ENCODE measurements at regions not wholly inside any gene's neighbourhood (a gene's known extent, or its start where the extent isn't known, plus 50 kb on each side); places are given as distances from the start of the nearest gene placed in this dataset.

DNA sequence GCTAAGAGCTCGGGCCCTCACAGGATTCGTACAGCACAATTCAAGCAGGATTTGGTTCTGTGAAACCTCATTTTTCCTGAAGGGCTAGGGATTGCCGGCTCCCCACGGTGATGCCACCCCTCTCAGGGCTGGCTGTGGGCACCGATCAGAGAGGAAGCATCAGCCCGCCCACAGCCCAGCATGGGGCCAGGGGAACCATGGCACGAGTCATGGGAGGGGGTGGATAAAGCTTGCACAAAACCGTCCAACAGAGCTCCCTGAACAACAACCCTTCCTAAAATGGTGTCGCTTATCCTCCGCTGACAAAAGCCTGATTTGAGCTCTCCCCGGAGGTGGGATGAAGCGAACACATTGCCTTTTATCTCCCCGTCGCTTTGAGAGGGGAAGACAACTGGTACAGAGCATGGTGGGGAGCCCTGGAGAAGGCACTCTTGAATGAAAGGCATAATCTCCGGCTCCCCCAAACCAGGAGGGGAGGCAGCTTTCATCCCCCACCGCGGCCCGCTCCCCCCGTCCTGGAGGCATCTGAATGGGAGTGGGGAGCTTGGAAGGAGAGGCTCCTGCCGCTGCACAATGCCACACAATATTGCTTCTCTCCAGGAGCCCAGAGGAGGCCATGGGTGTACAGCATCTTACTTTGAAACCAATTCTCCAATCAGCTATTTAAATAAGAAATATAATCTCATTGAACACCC lies 144.0 kb downstream of the RPS24 start:
- no peak for TF ChIP-seq CTCF (IDR thresholded peaks at IDR 0.05; ENCODE audit: borderline replicate concordance, control extremely low read depth, extremely low read depth, insufficient read depth, missing control alignments)
- in situ Hi-C loops (cut with MboI; ENCODE audit: low sequenced_read_pairs, unreplicated experiment), result no loop called here
- DNase-seq (ENCODE audit: low spot score), result no peak

- in situ Hi-C loops (cut with MboI; ENCODE audit: low sequenced_read_pairs, unreplicated experiment), result no loop called here
- no peak for TF ChIP-seq CTCF (IDR thresholded peaks at IDR 0.05; ENCODE audit: borderline replicate concordance, control extremely low read depth, extremely low read depth, insufficient read depth, missing control alignments)
- DNase-seq (ENCODE audit: low spot score), result no peak
Observed at GRCh38 chr10:78178397-78178796, 144.7 kb downstream of the RPS24 start.

- TF ChIP-seq CTCF (IDR thresholded peaks at IDR 0.05; ENCODE audit: borderline replicate concordance, control extremely low read depth, extremely low read depth, insufficient read depth, missing control alignments), result no peak
- no peak for DNase-seq (ENCODE audit: low spot score)
- in situ Hi-C loops (cut with MboI; ENCODE audit: low sequenced_read_pairs, unreplicated experiment), result no loop called here
Observed at GRCh38 chr10:78178940-78179339, 145.3 kb downstream of the RPS24 start.

GRCh38 chr10:78179886-78180705 lies 146.4 kb downstream of the RPS24 start:
- DNase-seq (ENCODE audit: low spot score), result no peak
- in situ Hi-C loops (cut with MboI; ENCODE audit: low sequenced_read_pairs, unreplicated experiment), result no loop called here
- no peak for TF ChIP-seq CTCF (IDR thresholded peaks at IDR 0.05; ENCODE audit: borderline replicate concordance, control extremely low read depth, extremely low read depth, insufficient read depth, missing control alignments)

DNA sequence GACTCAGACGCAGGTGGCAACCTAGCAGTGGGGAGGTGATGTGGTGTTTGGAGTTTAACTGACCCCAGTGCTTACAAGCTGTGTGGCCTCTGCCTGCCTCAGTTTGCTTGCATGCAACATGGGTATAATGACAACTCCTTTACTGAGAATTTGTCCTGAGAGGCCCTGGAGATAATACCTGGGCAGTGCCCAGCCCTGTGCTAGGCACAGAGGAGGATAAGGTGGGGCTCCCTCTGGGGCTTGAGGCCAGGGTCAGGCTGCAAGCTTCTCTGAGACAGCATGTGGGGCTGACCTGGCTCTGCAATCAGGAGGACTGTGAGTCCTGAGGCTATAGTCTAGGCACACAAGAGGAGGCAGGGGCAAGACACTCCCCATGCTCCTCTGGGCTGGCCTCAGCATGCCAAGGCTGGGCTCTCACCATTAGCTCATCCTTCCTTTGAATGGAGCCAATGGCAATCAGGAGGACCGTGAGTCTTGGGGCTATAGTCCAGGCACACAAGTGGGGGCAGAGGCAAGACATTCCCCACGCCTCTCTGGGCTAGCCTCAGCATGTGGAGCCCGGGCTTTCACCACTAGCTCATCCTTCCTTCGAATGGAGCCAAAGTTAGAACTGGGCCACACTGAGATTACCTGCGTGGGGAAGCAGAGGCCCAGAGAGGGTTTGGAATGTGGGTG lies 147.9 kb downstream of the RPS24 start:
- no peak for TF ChIP-seq CTCF (IDR thresholded peaks at IDR 0.05; ENCODE audit: borderline replicate concordance, control extremely low read depth, extremely low read depth, insufficient read depth, missing control alignments)
- no peak for DNase-seq (ENCODE audit: low spot score)
- in situ Hi-C loops (cut with MboI; ENCODE audit: low sequenced_read_pairs, unreplicated experiment), result no loop called here

- in situ Hi-C loops (cut with MboI; ENCODE audit: low sequenced_read_pairs, unreplicated experiment), result no loop called here
- no peak for TF ChIP-seq CTCF (IDR thresholded peaks at IDR 0.05; ENCODE audit: borderline replicate concordance, control extremely low read depth, extremely low read depth, insufficient read depth, missing control alignments)
- no peak for DNase-seq (ENCODE audit: low spot score)
Observed at GRCh38 chr10:78182841-78183240, 149.2 kb downstream of the RPS24 start.

Measured in GM13976 (cell line).